WERI-Rb-1 (cell line): ENCODE measurements at regions not wholly inside any gene's neighbourhood (a gene's known extent, or its start where the extent isn't known, plus 50 kb on each side); places are given as distances from the start of the nearest gene placed in this dataset.

Experiments
- DNase-seq: peaks from one replicate; pipeline ENCODE4 v3.0.0-alpha.2; 2020
- H3K27ac ChIP-seq: fragments of 250-450 bp; sonication (Bioruptor Pico); 2 replicates; pipeline ENCODE4 v1.5.1; 2020; ENCODE audit warnings: mild to moderate bottlenecking, moderate library complexity
- H3K27me3 ChIP-seq: fragments of 250-450 bp; sonication (Bioruptor Pico); 2 replicates; pipeline ENCODE4 v1.5.1; 2021; ENCODE audit warnings: mild to moderate bottlenecking, low read depth, moderate library complexity; ENCODE audit not compliant: insufficient read depth, severe bottlenecking
- H3K36me3 ChIP-seq: fragments of 250-450 bp; sonication (Bioruptor Pico); 2 replicates; pipeline ENCODE4 v1.5.1; 2020; ENCODE audit warnings: mild to moderate bottlenecking, moderate library complexity
- H3K4me3 ChIP-seq: 2 replicates; pipeline ENCODE4 v1.5.1; 2011; ENCODE audit warnings: low read depth, mild to moderate bottlenecking, control low read depth, low read length
- H3K9me3 ChIP-seq: fragments of 250-450 bp; sonication (Bioruptor Pico); 2 replicates; pipeline ENCODE4 v1.5.1; 2021; ENCODE audit warnings: mild to moderate bottlenecking, moderate library complexity; ENCODE audit not compliant: severe bottlenecking
- TF ChIP-seq, protein P1 (sequence below): IDR thresholded peaks from 2 replicates; pipeline ENCODE4 v1.5.1; 2011; ENCODE audit warnings: low read depth, mild to moderate bottlenecking, control low read depth, inconsistent platforms, low read length

- TF ChIP-seq, protein P1, sequence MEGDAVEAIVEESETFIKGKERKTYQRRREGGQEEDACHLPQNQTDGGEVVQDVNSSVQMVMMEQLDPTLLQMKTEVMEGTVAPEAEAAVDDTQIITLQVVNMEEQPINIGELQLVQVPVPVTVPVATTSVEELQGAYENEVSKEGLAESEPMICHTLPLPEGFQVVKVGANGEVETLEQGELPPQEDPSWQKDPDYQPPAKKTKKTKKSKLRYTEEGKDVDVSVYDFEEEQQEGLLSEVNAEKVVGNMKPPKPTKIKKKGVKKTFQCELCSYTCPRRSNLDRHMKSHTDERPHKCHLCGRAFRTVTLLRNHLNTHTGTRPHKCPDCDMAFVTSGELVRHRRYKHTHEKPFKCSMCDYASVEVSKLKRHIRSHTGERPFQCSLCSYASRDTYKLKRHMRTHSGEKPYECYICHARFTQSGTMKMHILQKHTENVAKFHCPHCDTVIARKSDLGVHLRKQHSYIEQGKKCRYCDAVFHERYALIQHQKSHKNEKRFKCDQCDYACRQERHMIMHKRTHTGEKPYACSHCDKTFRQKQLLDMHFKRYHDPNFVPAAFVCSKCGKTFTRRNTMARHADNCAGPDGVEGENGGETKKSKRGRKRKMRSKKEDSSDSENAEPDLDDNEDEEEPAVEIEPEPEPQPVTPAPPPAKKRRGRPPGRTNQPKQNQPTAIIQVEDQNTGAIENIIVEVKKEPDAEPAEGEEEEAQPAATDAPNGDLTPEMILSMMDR, result no peak
- H3K27me3 ChIP-seq, result no peaks in the 10 kb centered on the region
- H3K4me3 ChIP-seq, result no peak overlapping the region
- no peaks in the 10 kb centered on the region for H3K36me3 ChIP-seq
- no peak overlapping the region for H3K27ac ChIP-seq
- no peak for DNase-seq
- no peaks in the 10 kb centered on the region for H3K9me3 ChIP-seq
Measured at GRCh38 chr9:134228649-134229048, 64.3 kb upstream of the RNU6ATAC start.

- DNase-seq, result no peak
- no peak overlapping the region for H3K27ac ChIP-seq
- no peaks in the 10 kb centered on the region for H3K9me3 ChIP-seq
- TF ChIP-seq, protein P1, result no peak
- H3K27me3 ChIP-seq, result no peaks in the 10 kb centered on the region
- H3K36me3 ChIP-seq, result no peaks in the 10 kb centered on the region
- H3K4me3 ChIP-seq, result no peak overlapping the region
Measured at GRCh38 chr9:134229466-134230091, 65.2 kb upstream of the RNU6ATAC start.

GRCh38 chr9:134230092-134230941 lies 66.0 kb upstream of the RNU6ATAC start:
- H3K27ac ChIP-seq, result no peak overlapping the region
- no peak for DNase-seq
- TF ChIP-seq, protein P1, result no peak
- H3K9me3 ChIP-seq, result no peaks in the 10 kb centered on the region
- no peak overlapping the region for H3K4me3 ChIP-seq
- no peaks in the 10 kb centered on the region for H3K36me3 ChIP-seq
- H3K27me3 ChIP-seq, result no peaks in the 10 kb centered on the region

DNA sequence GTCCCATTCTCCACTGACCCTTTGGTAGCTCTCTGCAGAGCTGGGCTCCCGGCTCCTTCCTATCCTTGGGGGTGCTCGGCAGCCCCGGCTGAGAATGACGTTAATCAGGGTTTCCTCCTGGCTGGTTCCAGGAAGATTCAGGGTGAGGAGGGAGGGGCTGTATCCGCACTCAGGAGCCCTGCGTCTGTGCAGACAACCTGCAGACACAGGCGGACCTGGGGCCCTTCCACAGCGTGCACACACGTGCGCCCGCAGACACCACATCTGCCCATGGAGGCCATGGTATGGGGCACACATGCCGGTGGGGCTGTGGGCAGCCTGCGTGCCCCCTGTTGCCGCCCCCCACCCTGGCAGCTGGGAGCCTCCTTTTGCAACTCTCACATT lies 66.6 kb upstream of the RNU6ATAC start:
- TF ChIP-seq, protein P1, result no peak

GRCh38 chr9:134231330-134231745 lies 67.0 kb upstream of the RNU6ATAC start:
- Histone ChIP-seq H3K27me3 (no peaks in the 10 kb centered on the region), H3K36me3 (no peaks in the 10 kb centered on the region), H3K27ac (no peak overlapping the region), H3K9me3 (no peaks in the 10 kb centered on the region), H3K4me3 (no peak overlapping the region)
- TF ChIP-seq, protein P1, result no peak
- DNase-seq, result no peak

More for the DNA sequence above, 66.6 kb upstream of the RNU6ATAC start:
- Histone ChIP-seq H3K36me3 (no peaks in the 10 kb centered on the region), H3K9me3 (no peaks in the 10 kb centered on the region), H3K4me3 (no peak overlapping the region), H3K27ac (no peak overlapping the region), H3K27me3 (no peaks in the 10 kb centered on the region)
- no peak for DNase-seq
